Head of caudate nucleus (tissue), 42 donors: ENCODE measurements at regions not wholly inside any gene's neighbourhood (a gene's known extent, or its start where the extent isn't known, plus 50 kb on each side); places are given as distances from the start of the nearest gene placed in this dataset.
"Not testable (repeated sequence)": the region's sequence is repeated elsewhere in the genome, so short reads cannot be mapped to it uniquely, and the experiment has no call there.

ENCODE experiments used
- DNase-seq, 42 donors: peaks; one replicate each; pipeline versions ENCODE4 v3.0.0 to v3.0.0-alpha.2; 2020 to 2021; ENCODE audit warnings: mixed read lengths in 7 of 42
- intact Hi-C: fragments of 100-400 bp; cut with DNase I; formaldehyde crosslinking; loops from one replicate; pipeline ENCODE4 v1.15.0; 2022

- intact Hi-C loops, DNase-seq: not testable (repeated sequence)
Observed at GRCh38 chr1:120542940-120543339, 128.1 kb downstream of the NBPF8 start.

GRCh38 chr1:120544434-120544833 is 129.6 kb downstream of the NBPF8 start:
- peak; percentile 12 to 96 (median 79) for DNase-seq

DNA sequence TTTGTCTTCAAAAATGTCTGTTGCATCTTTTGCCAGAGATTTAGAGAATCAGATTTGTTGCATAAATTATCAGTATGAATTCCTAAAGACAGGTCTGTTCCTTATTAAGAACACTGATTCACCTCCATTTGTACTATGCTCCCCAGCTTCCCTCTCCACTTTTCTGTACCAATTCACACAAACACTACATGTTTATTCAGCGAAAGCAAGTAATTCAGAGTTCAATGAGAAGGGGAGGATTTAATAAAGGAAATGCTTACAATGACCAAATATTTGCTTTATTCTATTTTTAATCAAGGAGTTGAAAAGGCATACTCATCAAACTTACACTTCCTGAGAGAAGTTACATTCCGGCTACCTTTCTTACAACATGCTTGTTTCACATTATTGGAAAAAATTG is 135.5 kb downstream of the NBPF8 start:
- DNase-seq, intact Hi-C loops: not testable (repeated sequence)

More at GRCh38 chr1:120544434-120544833, 129.6 kb downstream of the NBPF8 start:
- intact Hi-C loops, result not testable (repeated sequence)

- DNase-seq, intact Hi-C loops: not testable (repeated sequence)
Observed at GRCh38 chr1:120552190-120552589, 137.4 kb downstream of the NBPF8 start.

GRCh38 chr1:120557605-120558302 is 142.9 kb downstream of the NBPF8 start:
- intact Hi-C loops, result not testable (repeated sequence)
- peak in 29 of 42 donors; percentile 4 to 52 (median 20) for DNase-seq

- peak; percentile 12 to 83 (median 60) for DNase-seq
- intact Hi-C loops, result not testable (repeated sequence)
Observed at GRCh38 chr1:120558303-120559060, 143.6 kb downstream of the NBPF8 start.

DNA sequence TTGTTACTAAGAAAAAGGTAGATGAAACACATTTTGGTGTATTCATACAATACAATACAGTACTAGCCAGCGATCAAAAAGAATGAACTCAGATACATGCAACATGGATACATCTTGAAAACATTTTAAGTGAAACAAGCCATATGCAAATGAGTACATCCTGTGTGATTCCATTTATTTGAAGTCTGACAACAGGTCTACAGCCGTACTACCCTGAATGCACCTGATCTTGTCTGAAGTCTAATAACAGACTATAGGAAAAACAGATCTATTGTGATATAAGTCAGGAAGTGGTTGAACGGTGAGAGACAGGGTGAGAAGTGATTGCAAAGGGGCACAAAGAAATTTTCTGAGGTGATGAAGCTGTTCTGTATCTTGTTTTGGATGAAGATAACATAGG is 146.9 kb downstream of the NBPF8 start:
- DNase-seq, intact Hi-C loops: not testable (repeated sequence)

- DNase-seq, intact Hi-C loops: not testable (repeated sequence)
Observed at GRCh38 chr1:120565396-120565795, 150.6 kb downstream of the NBPF8 start.

DNA sequence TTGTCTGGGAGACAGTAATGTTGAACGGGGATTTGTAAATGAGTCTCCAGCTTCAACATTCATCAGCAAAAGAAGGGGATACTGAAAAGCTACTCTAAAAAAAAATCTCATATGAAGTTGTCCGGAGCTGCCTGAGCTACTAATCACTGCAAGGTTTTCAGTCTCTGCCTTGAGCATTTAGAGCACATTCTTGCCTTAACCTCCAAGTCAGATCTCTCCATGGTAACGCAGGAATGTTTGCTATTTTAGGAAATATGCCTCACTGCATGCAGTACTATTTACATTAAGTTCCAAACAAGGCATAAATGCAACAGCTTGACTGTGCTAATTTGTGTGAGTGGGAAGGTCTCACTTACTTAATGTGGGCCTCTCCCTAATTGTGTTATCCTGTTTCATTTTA is 152.8 kb downstream of the NBPF8 start:
- intact Hi-C loops, DNase-seq: not testable (repeated sequence)

DNA sequence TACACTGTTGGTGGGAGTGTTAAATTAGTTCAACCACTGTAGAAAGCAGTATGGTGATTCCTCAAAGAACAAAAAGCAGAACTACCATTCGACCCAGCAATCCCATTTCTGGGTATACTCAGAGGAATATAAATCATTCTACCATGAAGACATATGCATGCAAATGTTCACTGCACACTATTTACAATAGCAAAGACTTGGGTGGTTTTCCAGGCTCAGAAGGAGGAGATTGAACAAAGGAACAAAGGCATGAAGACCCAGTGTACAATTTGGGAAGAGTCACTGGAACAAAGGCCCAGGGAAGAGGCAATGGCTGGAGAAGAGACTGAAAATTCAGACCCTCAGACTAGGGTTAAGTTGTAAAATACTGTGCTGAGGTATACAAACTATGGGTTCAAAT is 148.5 kb upstream of the NBPF26 start:
- intact Hi-C loops, DNase-seq: not testable (repeated sequence)

- intact Hi-C loops, result not testable (repeated sequence)
Observed at GRCh38 chr1:120582135-120582534, 141.6 kb upstream of the NBPF26 start.

DNA sequence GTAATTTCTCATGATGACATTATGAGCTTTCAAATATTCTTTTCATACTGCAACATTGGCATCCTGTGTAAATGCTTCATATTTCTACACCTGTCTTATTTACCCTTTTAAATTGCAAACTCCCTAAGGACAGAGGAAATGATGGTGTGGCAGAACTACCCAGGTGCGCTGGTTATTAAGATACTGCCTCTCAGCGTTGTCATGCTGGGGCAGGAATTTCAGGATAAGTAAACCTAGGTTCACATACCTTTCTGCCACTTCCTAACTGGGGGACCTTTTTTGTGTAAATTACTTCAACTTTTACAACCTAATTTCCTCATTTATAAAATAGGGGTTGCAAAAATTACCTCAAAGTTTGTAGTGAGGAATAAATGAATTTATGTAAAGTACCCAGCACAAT is 137.7 kb upstream of the NBPF26 start:
- intact Hi-C loops, DNase-seq: not testable (repeated sequence)

More at GRCh38 chr1:120582135-120582534, 141.6 kb upstream of the NBPF26 start:
- not testable (repeated sequence) for DNase-seq

GRCh38 chr1:120588811-120589210 is 134.9 kb upstream of the NBPF26 start:
- DNase-seq, intact Hi-C loops: not testable (repeated sequence)

GRCh38 chr1:120591774-120592173 is 132.0 kb upstream of the NBPF26 start:
- intact Hi-C loops, DNase-seq: not testable (repeated sequence)

- DNase-seq, intact Hi-C loops: not testable (repeated sequence)
Observed at GRCh38 chr1:120592943-120593342, 130.8 kb upstream of the NBPF26 start.

DNA sequence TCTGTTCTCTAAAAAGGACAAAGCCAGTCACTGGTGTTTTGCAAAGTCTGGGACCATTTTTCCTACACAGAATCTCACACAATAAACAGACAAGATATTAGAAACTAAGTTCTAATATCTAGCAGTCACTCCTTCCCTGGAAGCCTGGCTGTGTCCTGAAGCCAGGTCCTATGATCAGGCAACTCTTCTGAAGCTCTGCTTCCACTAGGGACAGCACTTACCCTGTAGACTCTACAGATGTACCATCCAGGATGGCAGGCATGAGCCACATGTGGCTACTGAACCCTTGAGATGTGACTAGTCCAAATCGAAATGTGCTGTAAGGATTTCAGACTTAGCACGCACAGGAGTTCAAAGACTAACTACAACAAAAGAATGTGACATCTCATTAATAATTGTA is 130.1 kb upstream of the NBPF26 start:
- intact Hi-C loops, DNase-seq: not testable (repeated sequence)

DNA sequence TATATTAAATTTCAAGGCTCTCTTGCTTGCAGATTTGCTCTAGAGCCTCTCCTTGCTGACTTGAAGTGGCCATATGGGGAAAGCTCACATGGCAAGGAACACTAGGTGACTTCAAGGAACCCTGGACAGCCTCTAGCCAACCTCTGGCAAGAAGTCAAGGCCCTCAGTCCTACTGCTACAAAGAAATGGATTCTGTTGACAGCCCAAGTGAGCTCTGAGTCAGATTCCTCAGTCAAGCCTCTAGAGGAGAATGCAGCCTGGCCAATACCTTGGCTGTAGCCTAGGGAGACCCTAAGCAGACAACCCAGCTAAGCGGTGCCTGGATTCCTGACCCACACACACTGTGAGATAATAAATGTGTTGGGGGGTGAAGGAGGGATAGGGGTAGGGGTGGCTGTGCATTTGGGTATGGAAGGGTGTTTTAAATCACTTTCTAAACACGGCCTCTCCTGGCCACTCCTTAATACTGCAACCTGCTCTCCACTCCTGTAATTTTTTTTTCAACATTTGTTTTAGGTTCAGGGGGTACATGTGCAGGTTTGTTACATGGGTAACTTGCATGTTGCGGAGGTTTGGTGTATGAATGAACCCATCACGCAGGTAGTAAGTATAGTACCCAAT is 125.3 kb upstream of the NBPF26 start:
- intact Hi-C loops, DNase-seq: not testable (repeated sequence)

- intact Hi-C loops, DNase-seq: not testable (repeated sequence)
Observed at GRCh38 chr1:120599511-120599910, 124.2 kb upstream of the NBPF26 start.

DNA sequence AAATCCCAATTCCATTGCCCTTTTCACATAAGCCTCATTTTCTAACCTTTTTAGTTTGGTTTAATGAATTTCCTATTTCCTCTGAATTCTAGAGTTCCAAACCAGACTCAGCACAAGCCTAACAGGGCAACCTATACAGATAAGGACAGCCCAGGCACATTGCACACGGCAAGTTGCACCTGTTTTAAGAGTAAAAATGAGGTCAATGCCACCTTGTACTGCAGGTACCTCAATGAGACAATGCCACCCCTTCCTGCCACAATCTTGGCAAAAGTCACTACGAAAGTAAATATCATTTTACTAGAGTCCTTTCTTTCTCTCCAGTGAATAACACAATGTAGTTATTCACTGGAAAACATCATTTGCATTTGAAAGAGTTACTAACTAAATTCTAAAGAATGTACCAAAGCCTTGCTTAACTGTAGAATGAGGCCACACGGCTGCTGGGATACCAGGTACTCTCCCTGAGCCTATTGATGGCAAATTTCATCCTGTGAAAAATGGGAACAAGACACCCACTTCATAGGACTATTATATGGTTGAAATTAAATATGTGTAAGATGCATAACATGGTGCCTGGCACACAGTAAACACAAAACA is 123.2 kb upstream of the NBPF26 start:
- DNase-seq, intact Hi-C loops: not testable (repeated sequence)
